ENCODE measurements at regions not wholly inside any gene's neighbourhood (a gene's known extent, or its start where the extent isn't known, plus 50 kb on each side); places are given as distances from the start of the nearest gene placed in this dataset.

- no peaks in the 10 kb centered on the region for H3K4me1 Mint-ChIP-seq (ENCODE audit: low read depth)
- CTCF ChIA-PET: no interaction called here
- peaks cover 20% of the 10 kb centered on the region for H3K27me3 Mint-ChIP-seq
- no peak for TF ChIP-seq CTCF (IDR thresholded peaks at IDR 0.05)
- no peaks in the 10 kb centered on the region for H3K9me3 Mint-ChIP-seq
- intact Hi-C loops (cut with micrococcal nuclease): no loop called here
- no peaks in the 10 kb centered on the region for H3K36me3 Mint-ChIP-seq (ENCODE audit: low read depth)
- H3K4me3 Mint-ChIP-seq: no peak overlapping the region
- ATAC-seq: no peak
- no peak for DNase-seq
- POLR2A ChIA-PET: no interaction called here
- no peak overlapping the region for H3K27ac Mint-ChIP-seq
Observed at GRCh38 chr2:13113002-13113401, 396.3 kb downstream of the TRIB2 start.

DNA sequence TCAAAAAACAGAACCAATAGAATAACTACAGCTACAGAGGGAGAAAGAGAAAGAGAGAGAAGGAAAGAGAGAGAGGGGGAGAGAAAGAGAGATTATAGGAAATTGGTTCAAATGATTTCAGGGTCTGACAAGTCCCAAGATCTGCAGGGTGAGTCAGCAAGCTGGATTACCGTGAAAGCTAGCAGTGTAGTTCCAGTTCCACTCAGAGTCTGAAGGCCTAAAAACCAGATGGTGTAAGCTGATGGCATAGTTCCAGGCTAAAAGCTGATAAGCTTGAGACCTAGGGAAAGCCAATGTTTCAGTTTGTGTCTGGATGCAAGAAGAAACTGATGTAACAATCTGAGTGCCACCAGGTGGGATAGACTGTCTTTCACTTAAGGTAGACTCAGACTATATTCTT, 397.7 kb downstream of the TRIB2 start:
- peaks cover 13% of the 10 kb centered on the region for H3K27me3 Mint-ChIP-seq
- CTCF ChIA-PET: no interaction called here
- no peak for ATAC-seq

DNA sequence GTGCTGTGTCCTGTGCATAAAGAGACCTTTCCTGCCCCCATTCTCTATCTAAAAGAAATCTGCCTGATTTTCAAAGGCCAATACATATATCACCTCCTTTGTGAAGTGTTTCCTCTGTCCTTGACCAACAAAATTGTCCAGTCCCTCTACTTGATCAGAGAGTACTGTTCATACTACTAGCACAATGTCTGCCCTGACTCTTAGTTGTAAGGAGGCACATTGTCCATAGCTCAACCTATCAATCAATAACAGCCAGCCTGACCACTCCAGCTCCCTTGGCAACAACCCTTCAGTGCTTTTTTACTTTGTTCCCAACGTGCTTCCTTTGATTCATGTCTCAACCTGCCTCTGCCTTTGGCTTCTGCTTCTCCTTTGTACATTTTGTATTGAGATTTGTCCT, 398.9 kb downstream of the TRIB2 start:
- DNase-seq: no peak
- Mint-ChIP-seq H3K9me3 (no peaks in the 10 kb centered on the region), H3K27ac (no peak overlapping the region), H3K4me3 (no peak overlapping the region), H3K4me1 (ENCODE audit: low read depth) (no peaks in the 10 kb centered on the region), H3K36me3 (ENCODE audit: low read depth) (no peaks in the 10 kb centered on the region), H3K27me3 (peaks cover 12% of the 10 kb centered on the region)
- CTCF ChIA-PET: no interaction called here
- no peak for TF ChIP-seq CTCF (IDR thresholded peaks at IDR 0.05)
- no peak for ATAC-seq
- intact Hi-C loops (cut with micrococcal nuclease): no loop called here
- POLR2A ChIA-PET: no interaction called here

More for the DNA sequence above, 397.7 kb downstream of the TRIB2 start:
- TF ChIP-seq CTCF (IDR thresholded peaks at IDR 0.05): no peak
- POLR2A ChIA-PET: no interaction called here
- no peak overlapping the region for H3K4me3 Mint-ChIP-seq
- no peak for DNase-seq
- no peaks in the 10 kb centered on the region for H3K4me1 Mint-ChIP-seq (ENCODE audit: low read depth)
- intact Hi-C loops (cut with micrococcal nuclease): no loop called here
- H3K36me3 Mint-ChIP-seq (ENCODE audit: low read depth): no peaks in the 10 kb centered on the region
- H3K9me3 Mint-ChIP-seq: no peaks in the 10 kb centered on the region
- H3K27ac Mint-ChIP-seq: no peak overlapping the region

- H3K9me3 Mint-ChIP-seq: no peaks in the 10 kb centered on the region
- no peaks in the 10 kb centered on the region for H3K4me1 Mint-ChIP-seq (ENCODE audit: low read depth)
- no peak for TF ChIP-seq CTCF (IDR thresholded peaks at IDR 0.05)
- no peak overlapping the region for H3K4me3 Mint-ChIP-seq
- intact Hi-C loops (cut with micrococcal nuclease): no loop called here
- peaks cover 3% of the 10 kb centered on the region for H3K27me3 Mint-ChIP-seq
- ATAC-seq (no peak), DNase-seq (no peak)
- ChIA-PET POLR2A (no interaction called here), CTCF (no interaction called here)
- H3K36me3 Mint-ChIP-seq (ENCODE audit: low read depth): no peaks in the 10 kb centered on the region
- no peak overlapping the region for H3K27ac Mint-ChIP-seq
Observed at GRCh38 chr2:13121096-13121495, 404.4 kb downstream of the TRIB2 start.

- H3K4me1 Mint-ChIP-seq (ENCODE audit: low read depth): no peaks in the 10 kb centered on the region
- no peak for TF ChIP-seq CTCF (IDR thresholded peaks at IDR 0.05)
- intact Hi-C loops (cut with micrococcal nuclease): no loop called here
- ChIA-PET CTCF (no interaction called here), POLR2A (no interaction called here)
- no peaks in the 10 kb centered on the region for H3K9me3 Mint-ChIP-seq
- no peak overlapping the region for H3K4me3 Mint-ChIP-seq
- H3K27ac Mint-ChIP-seq: no peak overlapping the region
- no peak for DNase-seq
- peaks cover 11% of the 10 kb centered on the region for H3K27me3 Mint-ChIP-seq
- H3K36me3 Mint-ChIP-seq (ENCODE audit: low read depth): no peaks in the 10 kb centered on the region
- ATAC-seq: no peak
Observed at GRCh38 chr2:13128139-13128538, 411.4 kb downstream of the TRIB2 start.

Measured in activated CD8-positive, alpha-beta T cell treated with anti-CD3 and anti-CD28 coated beads for 36 hours (primary cell).